ENCODE measurements at regions not wholly inside any gene's neighbourhood (a gene's known extent, or its start where the extent isn't known, plus 50 kb on each side); places are given as distances from the start of the nearest gene placed in this dataset.
A peak's percentile ranks its signal among the peaks of the same experiment; 100 is the strongest.

GRCh38 chr2:126774761-126775160, 118.8 kb downstream of the GYPC start:
- DNase-seq: no peak

- no peak for DNase-seq
Measured at GRCh38 chr2:126775300-126775985, 119.5 kb downstream of the GYPC start.

- DNase-seq: no peak
Measured at GRCh38 chr2:126776255-126776654, 120.3 kb downstream of the GYPC start.

GRCh38 chr2:126776692-126777619, 121.0 kb downstream of the GYPC start:
- DNase-seq: peak; percentile 64

DNA sequence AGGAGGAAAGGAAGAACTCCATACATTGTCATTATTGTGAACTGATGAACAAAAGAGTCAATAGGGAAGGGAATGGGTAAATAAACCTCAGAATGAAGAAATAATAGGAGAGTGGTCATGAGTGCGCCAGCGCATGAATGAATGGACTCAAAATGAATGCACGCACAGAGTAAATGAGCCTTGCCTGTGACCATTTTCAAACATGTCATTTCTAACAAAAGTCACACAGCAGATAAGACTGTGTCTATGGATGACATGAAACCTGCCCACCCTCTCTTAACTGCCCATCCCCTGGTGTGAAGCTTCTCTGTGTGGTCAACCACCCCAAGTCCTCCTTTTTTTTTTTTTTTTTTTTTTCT, 121.1 kb upstream of the TEX51 start:
- no peak for DNase-seq

DNA sequence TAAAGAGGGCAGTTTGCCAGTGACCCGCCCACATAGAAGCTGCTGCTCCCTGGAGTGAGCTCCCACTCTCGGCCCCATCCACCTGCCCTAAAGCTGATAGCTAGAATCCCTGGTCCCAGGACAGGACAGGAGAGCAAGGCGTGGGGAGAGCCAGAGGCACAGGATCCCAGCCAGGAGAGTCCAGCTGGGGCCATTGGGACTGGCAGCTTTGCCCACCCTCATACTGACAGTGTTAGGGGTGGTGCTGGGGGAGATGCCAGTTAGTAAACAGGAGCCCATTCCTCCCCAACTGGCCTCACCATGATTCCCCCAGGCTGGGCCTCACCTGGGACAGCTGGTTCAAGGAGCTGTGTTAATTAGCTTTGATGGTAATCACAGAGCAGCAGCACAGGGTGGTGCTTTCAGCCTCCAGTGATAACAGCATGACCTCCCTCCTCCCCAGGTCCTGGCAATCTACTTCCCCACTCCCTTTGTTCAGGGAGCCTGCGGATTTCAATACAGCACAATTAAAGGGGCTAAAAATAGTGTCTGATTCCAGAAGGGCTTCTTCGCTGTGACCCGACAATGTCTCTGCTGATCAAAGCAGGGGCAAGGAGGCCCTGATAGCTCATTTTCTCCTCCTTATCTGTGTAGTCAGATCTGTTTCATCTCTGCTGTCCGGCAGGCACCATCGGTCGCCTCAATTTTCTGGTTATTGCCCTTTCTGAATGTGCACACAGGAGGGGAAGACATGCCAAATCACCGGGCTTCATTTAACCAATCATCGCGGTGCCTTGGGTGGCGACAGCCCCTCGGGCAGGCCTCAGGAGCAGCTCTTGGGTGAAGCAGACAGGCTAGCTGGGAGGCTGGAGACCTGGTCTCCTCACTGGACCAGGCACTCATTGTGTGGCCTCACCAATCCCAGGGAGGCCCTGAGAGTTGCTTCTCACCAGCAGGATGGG, 119.9 kb upstream of the TEX51 start:
- DNase-seq: no peak

- DNase-seq: no peak
Measured at GRCh38 chr2:126781206-126781605, 117.5 kb upstream of the TEX51 start.

GRCh38 chr2:126781806-126782205, 116.9 kb upstream of the TEX51 start:
- no peak for DNase-seq

GRCh38 chr2:126782648-126783047, 116.0 kb upstream of the TEX51 start:
- no peak for DNase-seq

DNA sequence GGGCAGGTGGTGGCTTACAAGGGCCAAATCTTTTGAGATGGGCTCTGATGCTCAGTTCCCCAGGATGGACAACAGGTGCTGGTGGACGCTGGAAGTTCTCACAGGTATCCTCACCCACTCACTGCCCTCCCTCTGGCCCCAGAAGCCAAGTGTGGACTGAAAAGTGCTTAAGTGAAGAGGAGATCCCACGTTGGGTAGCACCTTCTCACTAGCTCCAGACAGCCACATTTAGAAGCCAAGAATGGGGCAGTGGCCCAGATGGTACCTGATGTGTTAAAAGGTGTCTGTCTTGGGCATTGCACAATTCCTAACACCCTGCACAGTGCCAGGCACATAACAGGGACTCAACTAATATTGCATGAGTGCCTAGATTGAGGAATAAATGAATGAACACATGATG, 115.3 kb upstream of the TEX51 start:
- DNase-seq: no peak

DNA sequence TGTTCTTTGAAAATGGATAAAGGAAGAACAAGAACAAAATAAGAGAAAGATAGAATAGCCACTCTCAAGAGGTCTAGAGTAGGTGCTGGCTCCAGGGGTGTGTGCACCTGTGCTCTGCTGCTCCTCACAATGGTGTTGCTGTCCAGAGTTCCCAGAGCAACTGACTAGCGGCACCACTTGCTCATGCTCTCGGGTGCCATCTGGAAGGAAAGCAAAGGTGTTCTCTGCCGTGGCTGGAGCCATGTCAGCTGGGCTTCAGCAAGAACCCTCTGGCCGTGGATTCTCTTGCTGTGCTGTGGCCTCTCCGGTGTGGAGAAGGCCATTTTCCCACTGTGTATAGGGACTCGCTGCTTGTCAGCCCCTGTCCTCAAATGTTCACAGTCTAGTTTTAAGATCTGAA, 114.6 kb upstream of the TEX51 start:
- DNase-seq: no peak

DNA sequence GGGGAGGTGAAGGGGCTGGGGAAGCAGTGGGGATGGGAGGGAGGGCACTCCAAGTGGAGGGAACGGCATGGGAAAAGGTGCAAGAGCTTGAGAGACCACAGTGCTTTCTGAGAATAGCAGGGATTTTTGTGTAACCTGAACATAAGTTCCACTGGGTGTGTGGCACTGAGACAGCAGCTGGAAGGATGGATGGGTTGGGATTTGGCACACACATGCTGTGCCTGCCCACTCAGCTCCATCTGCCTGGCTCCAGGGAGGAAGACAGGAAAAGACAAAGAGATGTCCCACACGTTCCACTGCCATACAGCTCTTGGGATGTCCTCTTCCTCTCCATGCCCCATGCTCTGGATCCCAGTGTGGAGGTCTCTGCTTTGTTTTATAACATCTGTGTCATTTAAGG, 114.1 kb upstream of the TEX51 start:
- no peak for DNase-seq

- no peak for DNase-seq
Measured at GRCh38 chr2:126785236-126785635, 113.5 kb upstream of the TEX51 start.

- no peak for DNase-seq
Measured at GRCh38 chr2:126785862-126786261, 112.8 kb upstream of the TEX51 start.

- DNase-seq: no peak
Measured at GRCh38 chr2:126786765-126787164, 111.9 kb upstream of the TEX51 start.

GRCh38 chr2:126787289-126787688, 111.4 kb upstream of the TEX51 start:
- no peak for DNase-seq

DNA sequence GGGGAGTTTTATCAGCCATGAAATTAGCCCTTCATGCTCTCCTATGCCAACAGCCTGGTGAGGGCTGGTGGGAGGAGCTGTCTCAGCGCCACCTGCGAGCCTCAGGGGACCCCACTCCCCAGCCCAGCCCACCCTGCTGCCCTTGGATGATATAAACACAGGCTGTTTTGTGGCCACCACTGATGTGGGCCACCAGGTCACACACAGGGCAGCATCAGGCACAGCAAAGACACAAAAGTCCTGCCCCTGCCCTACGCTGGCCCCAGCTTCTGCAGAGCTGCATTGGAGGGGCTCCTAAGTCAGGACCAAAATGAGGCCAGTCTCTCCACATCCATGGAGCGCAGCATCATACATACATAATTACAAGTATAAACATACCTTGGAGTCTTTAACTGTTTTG, 110.6 kb upstream of the TEX51 start:
- DNase-seq: no peak

DNA sequence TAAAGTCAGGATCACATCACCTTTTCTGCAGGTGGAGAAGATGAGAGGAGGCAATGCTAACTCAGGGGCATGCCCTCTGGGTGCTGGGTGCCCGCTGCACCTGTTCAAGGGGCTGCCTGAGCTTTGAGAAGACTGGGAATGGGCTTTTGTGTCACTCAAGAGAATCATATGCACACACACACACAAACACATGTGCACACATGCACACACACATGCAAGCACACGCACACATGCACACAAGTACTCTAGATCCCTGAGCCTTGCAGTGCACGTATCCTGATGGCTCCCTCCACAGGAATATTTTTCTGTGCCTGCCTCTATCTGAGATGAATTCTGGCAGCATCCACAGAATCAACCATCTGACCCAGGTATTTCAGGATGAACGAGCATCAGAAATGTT, 110.0 kb upstream of the TEX51 start:
- DNase-seq: no peak

DNA sequence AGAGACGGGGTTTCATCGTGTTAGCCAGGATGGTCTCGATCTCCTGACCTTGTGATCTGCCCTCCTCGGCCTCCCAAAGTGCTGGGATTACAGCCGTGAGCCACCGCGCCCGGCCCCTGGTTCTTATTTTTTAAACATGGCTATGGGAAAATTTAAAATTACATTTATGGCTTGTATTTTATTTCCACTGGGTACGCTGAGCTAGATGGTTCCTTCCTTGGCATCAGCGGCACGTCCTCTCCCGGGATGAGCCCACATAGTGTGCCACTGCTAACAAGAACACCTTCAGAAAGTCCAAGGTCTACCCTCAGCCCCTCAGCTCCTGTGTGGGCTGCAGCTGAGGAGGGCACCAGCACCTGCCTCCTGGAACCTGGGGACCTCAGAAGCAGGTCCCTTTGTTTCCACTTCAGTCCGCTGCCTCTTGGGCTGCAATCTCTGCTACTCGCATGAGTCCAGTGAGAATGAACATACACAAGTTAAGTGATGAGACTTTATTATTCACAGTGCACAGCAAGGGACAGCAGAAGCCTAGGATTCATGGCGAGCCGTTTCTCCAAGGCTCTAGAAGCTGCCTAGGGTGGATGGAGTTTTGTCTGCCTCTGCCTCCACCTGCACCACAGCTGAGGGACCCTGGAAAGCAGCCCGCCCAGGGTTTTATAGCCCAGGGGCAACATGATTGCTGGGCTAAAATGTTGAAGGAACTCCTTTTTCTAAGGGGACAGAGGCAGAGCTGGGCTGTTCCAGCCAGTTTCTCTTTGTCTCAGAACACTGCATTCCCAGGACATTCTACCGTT, 107.5 kb upstream of the TEX51 start:
- no peak for DNase-seq

- DNase-seq: no peak
Measured at GRCh38 chr2:126792186-126792585, 106.5 kb upstream of the TEX51 start.

DNA sequence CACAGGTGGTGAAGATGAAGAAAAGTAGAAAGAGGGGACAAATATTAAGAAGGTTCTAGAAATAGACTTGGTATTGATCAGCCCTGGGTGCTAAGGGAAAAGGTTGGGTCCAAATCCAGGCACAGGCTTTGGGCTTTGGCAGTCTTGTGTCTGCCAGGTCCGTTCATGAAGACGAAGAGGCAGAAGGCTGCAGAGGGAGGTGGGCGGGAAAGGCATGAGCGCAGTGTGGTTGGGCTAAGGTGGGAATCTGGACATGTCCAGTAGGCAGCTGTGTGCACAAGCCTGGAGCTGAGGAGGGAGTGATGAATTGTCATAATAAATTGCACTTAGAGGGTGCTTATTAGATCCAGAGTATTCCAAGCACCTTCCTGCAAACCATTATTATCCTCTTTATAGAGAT, 105.7 kb upstream of the TEX51 start:
- DNase-seq: no peak

GRCh38 chr2:126793885-126794613, 104.6 kb upstream of the TEX51 start:
- DNase-seq: no peak
